ENCODE measurements at regions not wholly inside any gene's neighbourhood (a gene's known extent, or its start where the extent isn't known, plus 50 kb on each side); places are given as distances from the start of the nearest gene placed in this dataset.

DNA sequence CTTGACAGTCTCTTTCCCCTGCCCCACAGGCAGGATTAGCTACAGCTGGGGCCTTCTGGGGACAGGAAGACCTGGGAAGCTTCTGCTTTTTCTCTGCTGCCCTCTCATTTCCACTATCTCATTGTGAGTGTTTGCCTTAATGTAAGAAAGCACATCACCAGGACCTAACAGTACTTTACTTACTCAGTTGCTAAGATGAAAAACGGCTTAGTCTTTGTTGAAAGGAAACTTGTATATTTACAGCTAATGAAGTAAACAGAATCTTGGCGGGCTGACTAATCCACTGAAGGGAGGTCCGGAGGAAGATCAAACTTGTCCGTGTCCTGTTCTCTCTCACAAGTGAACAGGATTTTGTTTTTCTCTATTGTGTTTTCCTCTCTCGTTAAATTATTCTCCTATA is 128.6 kb downstream of the SOD2 start:
- H3K27me3 ChIP-seq (ENCODE audit: control insufficient read depth, insufficient read depth, low read length): no peaks in the 10 kb centered on the region
- no peaks in the 10 kb centered on the region for H3K4me1 ChIP-seq (ENCODE audit: control insufficient read depth, extremely low read depth, insufficient read depth, low read length)
- no peaks in the 10 kb centered on the region for H3K79me2 ChIP-seq (ENCODE audit: control insufficient read depth, insufficient read depth, low read length)
- H3K4me2 ChIP-seq (ENCODE audit: extremely low read depth, insufficient read depth, low read length): no peak overlapping the region
- TF ChIP-seq EZH2 (IDR thresholded peaks at IDR 0.05; ENCODE audit: low read length, missing control alignments): no peak
- TF ChIP-seq, protein P1, sequence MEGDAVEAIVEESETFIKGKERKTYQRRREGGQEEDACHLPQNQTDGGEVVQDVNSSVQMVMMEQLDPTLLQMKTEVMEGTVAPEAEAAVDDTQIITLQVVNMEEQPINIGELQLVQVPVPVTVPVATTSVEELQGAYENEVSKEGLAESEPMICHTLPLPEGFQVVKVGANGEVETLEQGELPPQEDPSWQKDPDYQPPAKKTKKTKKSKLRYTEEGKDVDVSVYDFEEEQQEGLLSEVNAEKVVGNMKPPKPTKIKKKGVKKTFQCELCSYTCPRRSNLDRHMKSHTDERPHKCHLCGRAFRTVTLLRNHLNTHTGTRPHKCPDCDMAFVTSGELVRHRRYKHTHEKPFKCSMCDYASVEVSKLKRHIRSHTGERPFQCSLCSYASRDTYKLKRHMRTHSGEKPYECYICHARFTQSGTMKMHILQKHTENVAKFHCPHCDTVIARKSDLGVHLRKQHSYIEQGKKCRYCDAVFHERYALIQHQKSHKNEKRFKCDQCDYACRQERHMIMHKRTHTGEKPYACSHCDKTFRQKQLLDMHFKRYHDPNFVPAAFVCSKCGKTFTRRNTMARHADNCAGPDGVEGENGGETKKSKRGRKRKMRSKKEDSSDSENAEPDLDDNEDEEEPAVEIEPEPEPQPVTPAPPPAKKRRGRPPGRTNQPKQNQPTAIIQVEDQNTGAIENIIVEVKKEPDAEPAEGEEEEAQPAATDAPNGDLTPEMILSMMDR (conservative IDR thresholded peaks at IDR 0.05 in 1 of 2, IDR thresholded peaks at IDR 0.05 in 1 of 2; ENCODE audit: low read depth in 1 of 2, low read length in 2 of 2): no peak
- DNase-seq (ENCODE audit: low read depth in 2 of 2): no peak
- H3K36me3 ChIP-seq (ENCODE audit: control insufficient read depth, insufficient read depth, low read length): no peaks in the 10 kb centered on the region
- no peak overlapping the region for H3K4me3 ChIP-seq (replicated peaks in 1 of 4; ENCODE audit: control extremely low read depth in 1 of 4, insufficient read depth in 1 of 4, low read depth in 3 of 4, low read length in 4 of 4)
- no peak overlapping the region for H2AFZ ChIP-seq (ENCODE audit: low read length)
- no peaks in the 10 kb centered on the region for H3K9me3 ChIP-seq (ENCODE audit: control insufficient read depth, insufficient read depth, low read depth, low read length)
- no peaks in the 10 kb centered on the region for H4K20me1 ChIP-seq (ENCODE audit: control insufficient read depth, extremely low read depth, insufficient read depth, low read length)
- no peak overlapping the region for H3K27ac ChIP-seq (ENCODE audit: insufficient read depth, low read length)
- no peak overlapping the region for H3K9ac ChIP-seq (ENCODE audit: insufficient read depth, low read length)

DNA sequence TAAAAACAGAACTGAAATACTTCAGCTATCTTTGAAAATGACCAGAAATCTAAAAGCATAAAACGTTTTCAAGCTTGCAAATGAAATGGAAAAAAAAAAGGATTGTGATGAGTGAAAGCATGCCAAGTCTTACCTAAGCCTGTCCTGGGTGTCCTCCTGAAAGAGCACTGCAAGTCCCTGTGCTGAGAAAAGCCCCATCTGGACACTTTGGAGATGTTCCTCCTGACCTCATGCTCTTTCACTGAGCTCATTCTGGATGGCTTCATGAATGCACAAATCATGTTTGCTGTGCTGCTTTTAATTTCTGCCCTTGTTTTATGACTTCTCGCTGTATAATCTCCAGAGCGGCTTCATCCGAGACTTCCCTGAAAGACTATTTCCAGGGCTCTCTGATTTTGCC is 136.0 kb downstream of the SOD2 start:
- H3K4me2 ChIP-seq (ENCODE audit: extremely low read depth, insufficient read depth, low read length): no peak overlapping the region
- H3K36me3 ChIP-seq (ENCODE audit: control insufficient read depth, insufficient read depth, low read length): no peaks in the 10 kb centered on the region
- H3K27me3 ChIP-seq (ENCODE audit: control insufficient read depth, insufficient read depth, low read length): no peaks in the 10 kb centered on the region
- H3K9ac ChIP-seq (ENCODE audit: insufficient read depth, low read length): no peak overlapping the region
- H4K20me1 ChIP-seq (ENCODE audit: control insufficient read depth, extremely low read depth, insufficient read depth, low read length): no peaks in the 10 kb centered on the region
- no peaks in the 10 kb centered on the region for H3K9me3 ChIP-seq (ENCODE audit: control insufficient read depth, insufficient read depth, low read depth, low read length)
- H2AFZ ChIP-seq (ENCODE audit: low read length): no peak overlapping the region
- H3K79me2 ChIP-seq (ENCODE audit: control insufficient read depth, insufficient read depth, low read length): no peaks in the 10 kb centered on the region
- DNase-seq (ENCODE audit: low read depth in 2 of 2): no peak
- no peaks in the 10 kb centered on the region for H3K4me1 ChIP-seq (ENCODE audit: control insufficient read depth, extremely low read depth, insufficient read depth, low read length)
- H3K4me3 ChIP-seq (replicated peaks in 1 of 4; ENCODE audit: control extremely low read depth in 1 of 4, insufficient read depth in 1 of 4, low read depth in 3 of 4, low read length in 4 of 4): no peak overlapping the region
- TF ChIP-seq, protein P1 (conservative IDR thresholded peaks at IDR 0.05 in 1 of 2, IDR thresholded peaks at IDR 0.05 in 1 of 2; ENCODE audit: low read depth in 1 of 2, low read length in 2 of 2): no peak
- no peak for TF ChIP-seq EZH2 (IDR thresholded peaks at IDR 0.05; ENCODE audit: low read length, missing control alignments)
- no peak overlapping the region for H3K27ac ChIP-seq (ENCODE audit: insufficient read depth, low read length)

DNA sequence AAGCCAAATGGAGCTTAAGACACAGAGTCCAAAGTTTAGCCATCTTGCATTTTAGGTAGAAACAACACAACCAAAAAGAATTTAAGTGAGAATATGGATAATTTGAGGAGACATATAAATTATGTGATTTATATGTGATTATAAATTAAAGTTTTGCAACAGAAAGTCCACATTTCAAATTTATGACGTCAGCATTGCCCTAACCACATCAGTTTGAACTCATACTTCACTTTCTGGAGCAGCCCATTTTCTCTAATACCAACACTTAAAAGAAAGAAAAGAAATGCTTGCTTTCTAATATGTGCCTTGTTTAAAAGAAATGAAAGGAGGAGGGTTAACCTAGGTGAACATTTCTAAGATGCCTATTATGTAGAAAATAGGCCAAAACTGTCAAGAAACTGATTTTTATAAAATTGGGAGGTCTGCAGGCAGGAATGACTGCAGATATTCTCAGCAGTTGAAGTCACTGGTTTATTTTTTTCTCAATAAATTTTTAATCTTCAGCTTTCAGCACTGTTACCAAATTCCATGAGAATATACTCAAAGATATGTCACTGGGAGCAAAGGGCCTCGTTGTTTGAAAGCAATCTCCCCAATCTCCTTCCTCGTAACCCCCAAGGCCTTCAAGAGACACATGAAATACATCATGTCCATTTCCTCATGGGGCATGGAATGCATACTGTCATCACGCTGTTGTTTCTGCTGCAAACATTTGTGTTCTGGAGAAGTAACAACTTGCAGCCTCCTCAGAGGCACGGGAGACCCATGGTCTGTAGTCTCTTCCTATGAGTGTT is 137.8 kb downstream of the SOD2 start:
- Histone ChIP-seq H3K9me3 (ENCODE audit: control insufficient read depth, insufficient read depth, low read depth, low read length) (no peaks in the 10 kb centered on the region), H2AFZ (ENCODE audit: low read length) (no peak overlapping the region), H3K4me1 (ENCODE audit: control insufficient read depth, extremely low read depth, insufficient read depth, low read length) (no peaks in the 10 kb centered on the region), H4K20me1 (ENCODE audit: control insufficient read depth, extremely low read depth, insufficient read depth, low read length) (no peaks in the 10 kb centered on the region), H3K4me3 (replicated peaks in 1 of 4; ENCODE audit: control extremely low read depth in 1 of 4, insufficient read depth in 1 of 4, low read depth in 3 of 4, low read length in 4 of 4) (no peak overlapping the region), H3K27ac (ENCODE audit: insufficient read depth, low read length) (no peak overlapping the region), H3K79me2 (ENCODE audit: control insufficient read depth, insufficient read depth, low read length) (no peaks in the 10 kb centered on the region), H3K27me3 (ENCODE audit: control insufficient read depth, insufficient read depth, low read length) (no peaks in the 10 kb centered on the region), H3K4me2 (ENCODE audit: extremely low read depth, insufficient read depth, low read length) (no peak overlapping the region), H3K9ac (ENCODE audit: insufficient read depth, low read length) (no peak overlapping the region), H3K36me3 (ENCODE audit: control insufficient read depth, insufficient read depth, low read length) (no peaks in the 10 kb centered on the region)
- DNase-seq (ENCODE audit: low read depth in 2 of 2): no peak
- TF ChIP-seq, protein P1 (conservative IDR thresholded peaks at IDR 0.05 in 1 of 2, IDR thresholded peaks at IDR 0.05 in 1 of 2; ENCODE audit: low read depth in 1 of 2, low read length in 2 of 2): no peak
- no peak for TF ChIP-seq EZH2 (IDR thresholded peaks at IDR 0.05; ENCODE audit: low read length, missing control alignments)
